ENCODE measurements at regions not wholly inside any gene's neighbourhood (a gene's known extent, or its start where the extent isn't known, plus 50 kb on each side); places are given as distances from the start of the nearest gene placed in this dataset.

GRCh38 chr3:190222360-190222759 is 99.9 kb downstream of the CLDN1 start:
- DNase-seq (ENCODE audit: low spot score) (no peak), ATAC-seq (no peak)
- Mint-ChIP-seq H3K4me1 (no peaks in the 10 kb centered on the region; the same call in 2 of the 3 replicates), H3K36me3 (ENCODE audit: low read depth) (peaks cover 3% of the 10 kb centered on the region; the same call in 1 of the 3 replicates), H3K4me3 (no peak overlapping the region), H3K27ac (no peak overlapping the region), H3K27me3 (ENCODE audit: insufficient read depth, low read depth, poor library complexity) (peaks cover 3% of the 10 kb centered on the region), H3K9me3 (peaks cover 7% of the 10 kb centered on the region; the same call in 2 of the 3 replicates)
- no peak for TF ChIP-seq ETS1 (IDR thresholded peaks at IDR 0.05)
- TF ChIP-seq ZNF331 (CRISPR knock-in tag; IDR thresholded peaks at IDR 0.05; ENCODE audit: low read depth): no peak
- no peak for TF ChIP-seq POLR2AphosphoS5 (IDR thresholded peaks at IDR 0.05; ENCODE audit: low read depth)
- no peak for TF ChIP-seq ZNF462 (CRISPR knock-in tag; IDR thresholded peaks at IDR 0.05)
- no peak for TF ChIP-seq CREB1 (CRISPR knock-in tag; IDR thresholded peaks at IDR 0.05; ENCODE audit: low read depth)
- no peak for TF ChIP-seq ZNF114 (CRISPR knock-in tag; IDR thresholded peaks at IDR 0.05)
- no peak for TF ChIP-seq EZH2phosphoT487 (IDR thresholded peaks at IDR 0.05; ENCODE audit: unreplicated experiment)
- no peak for TF ChIP-seq REST (IDR thresholded peaks at IDR 0.05; ENCODE audit: unreplicated experiment)
- no peak for TF ChIP-seq STAT1 (IDR thresholded peaks at IDR 0.05; ENCODE audit: unreplicated experiment)
- TF ChIP-seq EZH2 (IDR thresholded peaks at IDR 0.05; ENCODE audit: low read depth, unreplicated experiment): no peak
- no peak for TF ChIP-seq CTCF (conservative IDR thresholded peaks at IDR 0.05; ENCODE audit: low read depth in 2 of 2)
- TF ChIP-seq NANOG (IDR thresholded peaks at IDR 0.05; ENCODE audit: borderline replicate concordance): no peak
- TF ChIP-seq JUNB (IDR thresholded peaks at IDR 0.05; ENCODE audit: unreplicated experiment): no peak
- Histone ChIP-seq H3K9me2 (ENCODE audit: insufficient read depth) (peaks cover 3% of the 10 kb centered on the region; the same call in 1 of the 2 replicates), H3K4me3 (no peak overlapping the region), H4K20me1 (replicated peaks; ENCODE audit: insufficient read depth) (no peaks in the 10 kb centered on the region), H3K36me3 (ENCODE audit: insufficient read depth) (no peaks in the 10 kb centered on the region), H2AFZ (no peak overlapping the region), H3F3A (replicated peaks; ENCODE audit: low read depth) (no peaks in the 10 kb centered on the region), H3K79me2 (replicated peaks; ENCODE audit: insufficient read depth) (no peaks in the 10 kb centered on the region), H3K4me2 (no peak overlapping the region), H3K27me3 (ENCODE audit: insufficient read depth) (no peaks in the 10 kb centered on the region), H3K27ac (ENCODE audit: low read depth) (no peak overlapping the region), H3K4me1 (ENCODE audit: insufficient read depth) (no peaks in the 10 kb centered on the region)
